Kidney glomerular epithelial cell (primary cell): ENCODE measurements at regions not wholly inside any gene's neighbourhood (a gene's known extent, or its start where the extent isn't known, plus 50 kb on each side); places are given as distances from the start of the nearest gene placed in this dataset.

Experiments
- DNase-seq: peaks from one replicate; lab custom pipeline; 2025; lab: John Stamatoyannopoulos, UW

- DNase-seq, result no peak
These were observed 490.3 kb upstream of the GOT2 start for GRCh38 chr16:59224401-59224800.

- DNase-seq, result no peak
These were observed 485.9 kb upstream of the GOT2 start for GRCh38 chr16:59220011-59220410.

- DNase-seq, result no peak
These were observed 482.2 kb upstream of the GOT2 start for GRCh38 chr16:59216291-59216690.

- DNase-seq, result no peak
These were observed 480.3 kb upstream of the GOT2 start for GRCh38 chr16:59214455-59214854.

- no peak for DNase-seq
These were observed 479.8 kb upstream of the GOT2 start for GRCh38 chr16:59213952-59214351.

- no peak for DNase-seq
These were observed 478.4 kb upstream of the GOT2 start for GRCh38 chr16:59212492-59213024.

- peak; percentile 96 for DNase-seq
These were observed 476.9 kb upstream of the GOT2 start for GRCh38 chr16:59210955-59211541.

GRCh38 chr16:59205403-59205802, 471.3 kb upstream of the GOT2 start:
- no peak for DNase-seq

- no peak for DNase-seq
These were observed 470.5 kb upstream of the GOT2 start for GRCh38 chr16:59204589-59204988.

GRCh38 chr16:59202233-59202862, 468.2 kb upstream of the GOT2 start:
- no peak for DNase-seq

GRCh38 chr16:59201821-59202220, 467.7 kb upstream of the GOT2 start:
- DNase-seq, result no peak

GRCh38 chr16:59201160-59201559, 467.0 kb upstream of the GOT2 start:
- DNase-seq, result no peak

- DNase-seq, result no peak
These were observed 464.4 kb upstream of the GOT2 start for GRCh38 chr16:59198487-59198886.

GRCh38 chr16:59195242-59195641, 461.1 kb upstream of the GOT2 start:
- no peak for DNase-seq

GRCh38 chr16:59193637-59194036, 459.5 kb upstream of the GOT2 start:
- DNase-seq, result no peak

GRCh38 chr16:59192551-59193199, 458.6 kb upstream of the GOT2 start:
- DNase-seq, result peak; percentile 8

- DNase-seq, result no peak
These were observed 456.6 kb upstream of the GOT2 start for GRCh38 chr16:59190731-59191130.

GRCh38 chr16:59188029-59188428, 453.9 kb upstream of the GOT2 start:
- DNase-seq, result no peak

GRCh38 chr16:59181821-59182420, 447.8 kb upstream of the GOT2 start:
- no peak for DNase-seq

GRCh38 chr16:59180083-59180476, 446.0 kb upstream of the GOT2 start:
- no peak for DNase-seq

- DNase-seq, result no peak
These were observed 445.4 kb upstream of the GOT2 start for GRCh38 chr16:59179446-59180082.

- no peak for DNase-seq
These were observed 439.3 kb upstream of the GOT2 start for GRCh38 chr16:59173408-59173831.
